Gastroesophageal sphincter (tissue), 4 donors: ENCODE measurements at regions not wholly inside any gene's neighbourhood (a gene's known extent, or its start where the extent isn't known, plus 50 kb on each side); places are given as distances from the start of the nearest gene placed in this dataset.

ENCODE experiments used
- ATAC-seq: fragments of 150-250 bp; one replicate; pipeline ENCODE4 v1.9.1; 2016; ENCODE audit warnings: mild to moderate bottlenecking, moderate library complexity
- H3K27ac ChIP-seq, 4 donors: fragments of 200-600 bp; sonication (generic) in 3 of 4; 1 replicate in 3 of 4; 2 replicates in 1 of 4; pipeline ENCODE4 v1.5.1; 2016 to 2019
- H3K27me3 ChIP-seq: fragments of 200-600 bp; sonication (generic); one replicate; pipeline ENCODE4 v1.5.1; 2019
- H3K36me3 ChIP-seq, 2 donors: fragments of 200-600 bp; sonication (generic); one replicate each; pipeline ENCODE4 v1.5.1; 2019; ENCODE audit warnings: control low read depth in 1 of 2
- H3K4me1 ChIP-seq, 3 donors: fragments of 200-600 bp; sonication (generic); 1 replicate in 2 of 3; 2 replicates in 1 of 3; pipeline ENCODE4 v1.5.1; 2016 to 2019; ENCODE audit warnings: control low read depth in 2 of 3
- H3K4me3 ChIP-seq, 2 donors: fragments of 200-600 bp; sonication (generic); one replicate each; pipeline ENCODE4 v1.5.1; 2019; ENCODE audit warnings: mild to moderate bottlenecking in 1 of 2, moderate library complexity in 1 of 2
- H3K9me3 ChIP-seq, 3 donors: fragments of 200-600 bp; sonication (generic); one replicate each; pipeline ENCODE4 v1.5.1; 2017 to 2019; ENCODE audit warnings: control low read depth in 2 of 3
- EP300 ChIP-seq: sonication (generic); formaldehyde crosslinking; IDR thresholded peaks from one replicate; pipeline ENCODE4 v1.6.1; 2017; ENCODE audit warnings: antibody characterized with exemption, mild to moderate bottlenecking
- POLR2A ChIP-seq, 2 donors: fragments of 450-650 bp; IDR thresholded peaks; one replicate each; pipeline ENCODE4 v1.6.1; 2017; ENCODE audit warnings: antibody characterized with exemption in 2 of 2, mild to moderate bottlenecking in 2 of 2, moderate library complexity in 1 of 2
- POLR2AphosphoS5 ChIP-seq: sonication (generic); formaldehyde crosslinking; IDR thresholded peaks from one replicate; pipeline ENCODE4 v1.6.1; 2017; ENCODE audit warnings: antibody characterized with exemption
- WGBS, 2 donors: methylation state at CpG; one replicate each; pipeline ENCODE4 v1.1.5; 2018; ENCODE audit warnings: low coverage in 1 of 2; 5-methylcytosine and 5-hydroxymethylcytosine counted together
- TF ChIP-seq, protein P1 (sequence below), 4 experiments: fragments of 200-600 bp in 2 of 4; fragments of 450-650 bp in 2 of 4; sonication (generic) in 1 of 4; IDR thresholded peaks; one replicate each; pipeline ENCODE4 v1.5.1; 2017 to 2019; ENCODE audit warnings: antibody characterized with exemption in 4 of 4, mild to moderate bottlenecking in 2 of 4, moderate library complexity in 2 of 4

DNA sequence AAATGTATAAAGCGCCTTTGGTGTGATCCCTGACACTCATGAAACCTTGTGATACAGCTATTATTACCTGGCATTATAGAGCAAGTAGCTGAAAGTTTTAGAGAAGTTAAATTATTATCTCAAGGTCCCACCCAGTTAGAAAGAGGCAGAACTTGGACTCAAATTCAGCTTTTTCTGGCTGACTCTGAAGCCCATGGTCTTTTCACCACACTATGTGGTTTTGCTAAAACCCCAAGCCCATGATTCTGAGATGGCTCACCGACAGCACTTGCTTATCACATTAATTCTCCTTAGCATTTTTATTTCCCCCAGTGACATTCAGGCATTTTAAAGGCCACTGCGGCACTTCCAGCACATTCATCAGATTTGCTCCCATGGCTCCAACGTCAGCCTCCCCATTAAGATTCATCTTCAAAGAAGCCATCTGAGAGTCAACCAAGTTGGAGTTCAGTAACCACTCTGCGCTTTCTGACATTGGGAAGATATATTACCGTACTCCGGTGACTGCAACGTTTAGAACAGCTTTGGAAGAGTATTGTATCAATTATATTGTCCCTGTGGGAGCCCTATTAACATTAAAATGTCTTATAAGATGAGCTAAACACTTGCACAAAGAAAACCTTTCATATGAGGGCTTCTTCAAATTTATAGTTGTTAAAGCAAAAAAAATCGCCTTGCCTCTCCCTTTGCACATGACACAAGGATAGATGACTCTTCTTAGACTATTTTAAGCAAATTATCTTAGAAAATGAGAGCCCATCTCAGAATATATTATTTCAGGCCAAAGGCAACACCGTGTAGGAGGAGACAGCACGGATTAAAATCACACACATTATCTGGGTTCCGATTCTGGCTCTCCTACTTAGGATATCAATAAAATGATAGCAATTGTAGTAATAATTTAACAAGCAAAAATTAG, 638.1 kb downstream of the ACTL7B start:
- Histone ChIP-seq H3K4me3 (no peak overlapping the region), H3K27ac (no peak overlapping the region), H3K4me1 (no peaks in the 10 kb centered on the region), H3K36me3 (no peaks in the 10 kb centered on the region), H3K9me3 (no peaks in the 10 kb centered on the region), H3K27me3 (no peaks in the 10 kb centered on the region)
- TF ChIP-seq EP300 (no peak), POLR2AphosphoS5 (no peak), POLR2A (IDR thresholded peaks at IDR 0.05) (no peak)
- TF ChIP-seq, protein P1, sequence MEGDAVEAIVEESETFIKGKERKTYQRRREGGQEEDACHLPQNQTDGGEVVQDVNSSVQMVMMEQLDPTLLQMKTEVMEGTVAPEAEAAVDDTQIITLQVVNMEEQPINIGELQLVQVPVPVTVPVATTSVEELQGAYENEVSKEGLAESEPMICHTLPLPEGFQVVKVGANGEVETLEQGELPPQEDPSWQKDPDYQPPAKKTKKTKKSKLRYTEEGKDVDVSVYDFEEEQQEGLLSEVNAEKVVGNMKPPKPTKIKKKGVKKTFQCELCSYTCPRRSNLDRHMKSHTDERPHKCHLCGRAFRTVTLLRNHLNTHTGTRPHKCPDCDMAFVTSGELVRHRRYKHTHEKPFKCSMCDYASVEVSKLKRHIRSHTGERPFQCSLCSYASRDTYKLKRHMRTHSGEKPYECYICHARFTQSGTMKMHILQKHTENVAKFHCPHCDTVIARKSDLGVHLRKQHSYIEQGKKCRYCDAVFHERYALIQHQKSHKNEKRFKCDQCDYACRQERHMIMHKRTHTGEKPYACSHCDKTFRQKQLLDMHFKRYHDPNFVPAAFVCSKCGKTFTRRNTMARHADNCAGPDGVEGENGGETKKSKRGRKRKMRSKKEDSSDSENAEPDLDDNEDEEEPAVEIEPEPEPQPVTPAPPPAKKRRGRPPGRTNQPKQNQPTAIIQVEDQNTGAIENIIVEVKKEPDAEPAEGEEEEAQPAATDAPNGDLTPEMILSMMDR (IDR thresholded peaks at IDR 0.05): no peak
- 72 to 82% methylated on average over 12 of the region's 12 CpGs for WGBS, 2 donors
- ATAC-seq: no peak

GRCh38 chr9:108213511-108213910, 642.3 kb downstream of the ACTL7B start:
- ATAC-seq: no peak
- 71 to 78% methylated on average over 2 of the region's 2 CpGs for WGBS, 2 donors
- Histone ChIP-seq H3K36me3 (no peaks in the 10 kb centered on the region), H3K9me3 (no peaks in the 10 kb centered on the region), H3K4me3 (no peak overlapping the region), H3K27me3 (no peaks in the 10 kb centered on the region), H3K27ac (no peak overlapping the region), H3K4me1 (no peaks in the 10 kb centered on the region)
- TF ChIP-seq, protein P1 (IDR thresholded peaks at IDR 0.05): no peak
- TF ChIP-seq POLR2AphosphoS5: no peak
- TF ChIP-seq POLR2A (IDR thresholded peaks at IDR 0.05): no peak

DNA sequence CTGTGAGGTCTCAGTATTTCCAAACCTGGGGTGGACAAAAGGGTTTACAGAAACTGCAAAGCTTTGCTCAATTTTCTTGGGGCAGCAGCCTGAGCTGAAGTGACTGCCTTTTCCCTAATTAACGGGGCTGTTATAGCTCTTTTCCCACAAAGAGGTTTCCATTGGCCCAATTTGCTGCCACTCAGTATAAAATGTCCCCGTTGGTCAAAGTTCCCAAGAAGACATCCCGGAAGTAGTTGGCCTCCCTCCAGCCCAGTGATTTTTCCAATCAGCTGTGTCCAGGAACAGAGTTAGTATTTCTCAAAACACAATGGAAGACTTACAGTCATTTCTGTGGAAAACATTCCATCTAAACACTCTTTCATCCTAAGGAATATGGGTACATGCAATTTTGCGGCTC, 643.6 kb downstream of the ACTL7B start:
- ATAC-seq: no peak

GRCh38 chr9:108211411-108211955, 644.3 kb downstream of the ACTL7B start:
- no peak for ATAC-seq
- H3K9me3 ChIP-seq: no peaks in the 10 kb centered on the region
- H3K27me3 ChIP-seq: no peaks in the 10 kb centered on the region
- TF ChIP-seq EP300 (no peak), POLR2AphosphoS5 (no peak), POLR2A (IDR thresholded peaks at IDR 0.05) (no peak)
- TF ChIP-seq, protein P1 (IDR thresholded peaks at IDR 0.05): no peak
- no peak overlapping the region for H3K27ac ChIP-seq
- H3K4me1 ChIP-seq: no peaks in the 10 kb centered on the region
- 67 to 70% methylated on average over 1 of the region's 1 CpG for WGBS, 2 donors
- no peaks in the 10 kb centered on the region for H3K36me3 ChIP-seq
- no peak overlapping the region for H3K4me3 ChIP-seq

More for the DNA sequence above, 643.6 kb downstream of the ACTL7B start:
- 68 to 80% methylated on average over 2 to 3 of the region's 4 CpGs for WGBS, 2 donors
- Histone ChIP-seq H3K27ac (no peak overlapping the region), H3K36me3 (no peaks in the 10 kb centered on the region), H3K4me3 (no peak overlapping the region), H3K27me3 (no peaks in the 10 kb centered on the region), H3K4me1 (no peaks in the 10 kb centered on the region), H3K9me3 (no peaks in the 10 kb centered on the region)
- TF ChIP-seq, protein P1 (IDR thresholded peaks at IDR 0.05): no peak
- TF ChIP-seq POLR2AphosphoS5 (no peak), POLR2A (IDR thresholded peaks at IDR 0.05) (no peak), EP300 (no peak)
